Astrocyte of the cerebellum (primary cell): ENCODE measurements at regions not wholly inside any gene's neighbourhood (a gene's known extent, or its start where the extent isn't known, plus 50 kb on each side); places are given as distances from the start of the nearest gene placed in this dataset.

Source experiments
- DNase-seq: peaks from one replicate; pipeline ENCODE4 v3.0.0-alpha.2; 2011; ENCODE audit warnings: low read depth
- H3K4me3 ChIP-seq: 2 replicates; pipeline ENCODE4 v1.5.1; 2011; ENCODE audit warnings: mild to moderate bottlenecking, low read depth, low read length, moderate library complexity
- CTCF ChIP-seq: IDR thresholded peaks from 2 replicates; pipeline ENCODE4 v1.5.1; 2012; ENCODE audit warnings: low read length, low read depth, moderate library complexity, mild to moderate bottlenecking; ENCODE audit errors: missing control alignments
- in situ Hi-C: cut with HindIII; loops from 2 replicates; pipeline ENCODE4 v1.10.0; 2017; ENCODE audit warnings: low sequenced_read_pairs

GRCh38 chr22:26894766-26895485, 237.5 kb downstream of the MIAT start:
- no peak for TF ChIP-seq CTCF
- in situ Hi-C loops: loop anchor here (25.0 kb wide), 1 partner anchor 208 kb away; no protein-coding TSS in a partner anchor
- peak; percentile 84 for DNase-seq
- H3K4me3 ChIP-seq: no peak overlapping the region

GRCh38 chr22:26897384-26897783, 240.0 kb downstream of the MIAT start:
- in situ Hi-C loops: loop anchor here (25.0 kb wide), 1 partner anchor 210 kb away; no protein-coding TSS in a partner anchor
- TF ChIP-seq CTCF: no peak
- DNase-seq: no peak
- H3K4me3 ChIP-seq: no peak overlapping the region

- no peak overlapping the region for H3K4me3 ChIP-seq
- in situ Hi-C loops: loop anchor here (25.0 kb wide), 1 partner anchor 212 kb away; no protein-coding TSS in a partner anchor
- no peak for TF ChIP-seq CTCF
- no peak for DNase-seq
These were observed 241.7 kb downstream of the MIAT start for GRCh38 chr22:26898946-26899605.

- in situ Hi-C loops: no loop called here
- H3K4me3 ChIP-seq: no peak overlapping the region
- DNase-seq: no peak
- TF ChIP-seq CTCF: no peak
These were observed 243.4 kb downstream of the MIAT start for GRCh38 chr22:26900787-26901186.

- DNase-seq: no peak
- in situ Hi-C loops: no loop called here
- no peak for TF ChIP-seq CTCF
- H3K4me3 ChIP-seq: no peak overlapping the region
These were observed 243.9 kb downstream of the MIAT start for GRCh38 chr22:26901198-26901816.

- in situ Hi-C loops: no loop called here
- H3K4me3 ChIP-seq: no peak overlapping the region
- no peak for TF ChIP-seq CTCF
- DNase-seq: no peak
These were observed 245.1 kb downstream of the MIAT start for GRCh38 chr22:26902401-26903029.
